ENCODE measurements at regions not wholly inside any gene's neighbourhood (a gene's known extent, or its start where the extent isn't known, plus 50 kb on each side); places are given as distances from the start of the nearest gene placed in this dataset.

DNA sequence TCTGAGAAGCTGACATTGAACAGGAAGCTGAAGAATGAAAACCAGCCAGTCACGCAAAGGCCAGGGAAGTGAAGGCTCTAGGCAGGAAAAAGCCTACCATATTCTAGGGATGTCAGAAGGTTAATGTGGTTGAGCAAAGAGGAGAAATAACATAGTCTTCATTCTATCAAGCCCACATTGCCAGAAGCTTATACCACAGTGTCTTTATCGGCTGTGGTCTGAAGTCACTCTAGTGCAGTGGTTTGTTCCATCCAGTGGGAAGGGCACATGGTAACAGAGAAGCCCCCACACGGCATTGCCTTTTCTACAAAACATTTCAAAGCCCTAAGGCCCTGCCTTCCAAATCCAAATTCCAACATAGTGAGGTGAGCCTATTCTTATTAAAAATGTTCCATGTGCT, 311.3 kb downstream of the TNS1 start:
- TF ChIP-seq POLR2A (IDR thresholded peaks at IDR 0.05): no peak
- TF ChIP-seq, protein P1, sequence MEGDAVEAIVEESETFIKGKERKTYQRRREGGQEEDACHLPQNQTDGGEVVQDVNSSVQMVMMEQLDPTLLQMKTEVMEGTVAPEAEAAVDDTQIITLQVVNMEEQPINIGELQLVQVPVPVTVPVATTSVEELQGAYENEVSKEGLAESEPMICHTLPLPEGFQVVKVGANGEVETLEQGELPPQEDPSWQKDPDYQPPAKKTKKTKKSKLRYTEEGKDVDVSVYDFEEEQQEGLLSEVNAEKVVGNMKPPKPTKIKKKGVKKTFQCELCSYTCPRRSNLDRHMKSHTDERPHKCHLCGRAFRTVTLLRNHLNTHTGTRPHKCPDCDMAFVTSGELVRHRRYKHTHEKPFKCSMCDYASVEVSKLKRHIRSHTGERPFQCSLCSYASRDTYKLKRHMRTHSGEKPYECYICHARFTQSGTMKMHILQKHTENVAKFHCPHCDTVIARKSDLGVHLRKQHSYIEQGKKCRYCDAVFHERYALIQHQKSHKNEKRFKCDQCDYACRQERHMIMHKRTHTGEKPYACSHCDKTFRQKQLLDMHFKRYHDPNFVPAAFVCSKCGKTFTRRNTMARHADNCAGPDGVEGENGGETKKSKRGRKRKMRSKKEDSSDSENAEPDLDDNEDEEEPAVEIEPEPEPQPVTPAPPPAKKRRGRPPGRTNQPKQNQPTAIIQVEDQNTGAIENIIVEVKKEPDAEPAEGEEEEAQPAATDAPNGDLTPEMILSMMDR (IDR thresholded peaks at IDR 0.05): no peak

Measured in uterus (tissue), 2 donors.